Activated CD4-positive, alpha-beta T cell treated with anti-CD3 and anti-CD28 coated beads, Interleukin-2, amount 10 ng/mL, durations not matched to agents 7 days and 5 days (primary cell): ENCODE measurements at regions not wholly inside any gene's neighbourhood (a gene's known extent, or its start where the extent isn't known, plus 50 kb on each side); places are given as distances from the start of the nearest gene placed in this dataset.

ENCODE experiments used
- CTCF ChIA-PET: fragments of 350-600 bp; sonication (Branson Sonifier 250); formaldehyde crosslinking; loops from one replicate; lab custom pipeline; 2021; ENCODE audit warnings: antibody characterized with exemption; lab: Charles Lee
- POLR2A ChIA-PET: fragments of 350-600 bp; sonication (Branson Sonifier 250); formaldehyde crosslinking; loops from one replicate; lab custom pipeline; 2021; ENCODE audit warnings: antibody characterized with exemption; lab: Charles Lee
- DNase-seq: peaks from one replicate; pipeline ENCODE4 v3.0.0-alpha.2; 2020
- H3K27ac Mint-ChIP-seq: one replicate; pipeline ENCODE4 v1.8.0; 2021; ENCODE audit warnings: mild to moderate bottlenecking, moderate library complexity, mixed read lengths
- H3K27me3 Mint-ChIP-seq: one replicate; pipeline ENCODE4 v1.8.0; 2021; ENCODE audit warnings: mixed read lengths
- H3K36me3 Mint-ChIP-seq: one replicate; pipeline ENCODE4 v1.8.0; 2021; ENCODE audit warnings: low read depth, mixed read lengths
- H3K4me1 Mint-ChIP-seq: one replicate; pipeline ENCODE4 v1.8.0; 2021; ENCODE audit warnings: mixed read lengths
- H3K4me3 Mint-ChIP-seq: one replicate; pipeline ENCODE4 v1.8.0; 2021; ENCODE audit warnings: mild to moderate bottlenecking, moderate library complexity, mixed read lengths
- H3K9me3 Mint-ChIP-seq: one replicate; pipeline ENCODE4 v1.8.0; 2021; ENCODE audit warnings: mixed read lengths

- POLR2A ChIA-PET = no interaction called here
- Mint-ChIP-seq H3K36me3 (no peaks in the 10 kb centered on the region), H3K9me3 (no peaks in the 10 kb centered on the region), H3K4me1 (no peaks in the 10 kb centered on the region), H3K27ac (no peak overlapping the region), H3K4me3 (no peak overlapping the region), H3K27me3 (peaks cover 2% of the 10 kb centered on the region)
- DNase-seq = no peak
- CTCF ChIA-PET = no interaction called here
Observed at GRCh38 chr16:87552072-87552718, 50.1 kb upstream of the JPH3 start.

- no peaks in the 10 kb centered on the region for H3K36me3 Mint-ChIP-seq
- DNase-seq = no peak
- ChIA-PET POLR2A (no interaction called here), CTCF (no interaction called here)
- H3K27ac Mint-ChIP-seq = no peak overlapping the region
- peaks cover 3% of the 10 kb centered on the region for H3K27me3 Mint-ChIP-seq
- no peaks in the 10 kb centered on the region for H3K4me1 Mint-ChIP-seq
- H3K9me3 Mint-ChIP-seq = peaks cover under 1% of the 10 kb centered on the region
- H3K4me3 Mint-ChIP-seq = no peak overlapping the region
Observed at GRCh38 chr16:87551487-87551886, 50.8 kb upstream of the JPH3 start.

- H3K36me3 Mint-ChIP-seq = no peaks in the 10 kb centered on the region
- H3K27ac Mint-ChIP-seq = no peak overlapping the region
- ChIA-PET CTCF (no interaction called here), POLR2A (no interaction called here)
- no peaks in the 10 kb centered on the region for H3K4me1 Mint-ChIP-seq
- H3K9me3 Mint-ChIP-seq = peaks cover 7% of the 10 kb centered on the region
- peaks cover 3% of the 10 kb centered on the region for H3K27me3 Mint-ChIP-seq
- peak; percentile 59 for DNase-seq
- H3K4me3 Mint-ChIP-seq = no peak overlapping the region
Observed at GRCh38 chr16:87550495-87550961, 51.8 kb upstream of the JPH3 start.

GRCh38 chr16:87549627-87550494 lies 52.4 kb upstream of the JPH3 start:
- no peak for DNase-seq
- POLR2A ChIA-PET = no interaction called here
- H3K36me3 Mint-ChIP-seq = no peaks in the 10 kb centered on the region
- no peak overlapping the region for H3K27ac Mint-ChIP-seq
- H3K9me3 Mint-ChIP-seq = peaks cover 7% of the 10 kb centered on the region
- H3K4me3 Mint-ChIP-seq = no peak overlapping the region
- H3K27me3 Mint-ChIP-seq = peaks cover 3% of the 10 kb centered on the region
- no peaks in the 10 kb centered on the region for H3K4me1 Mint-ChIP-seq
- CTCF ChIA-PET = no interaction called here

- ChIA-PET POLR2A (no interaction called here), CTCF (interaction anchor here (1.5 kb wide), 1 partner anchor 88 kb away, joined by 5 read pairs; no protein-coding TSS in a partner anchor)
- H3K27ac Mint-ChIP-seq = no peak overlapping the region
- peaks cover 7% of the 10 kb centered on the region for H3K9me3 Mint-ChIP-seq
- no peak for DNase-seq
- H3K4me1 Mint-ChIP-seq = peaks cover 8% of the 10 kb centered on the region
- no peak overlapping the region for H3K4me3 Mint-ChIP-seq
- H3K27me3 Mint-ChIP-seq = peaks cover 5% of the 10 kb centered on the region
- H3K36me3 Mint-ChIP-seq = no peaks in the 10 kb centered on the region
Observed at GRCh38 chr16:87548046-87548445, 54.3 kb upstream of the JPH3 start.

- POLR2A ChIA-PET = no interaction called here
- H3K4me1 Mint-ChIP-seq = peaks cover 8% of the 10 kb centered on the region
- DNase-seq = peak; percentile 23
- H3K27ac Mint-ChIP-seq = no peak overlapping the region
- H3K9me3 Mint-ChIP-seq = peaks cover 7% of the 10 kb centered on the region
- peaks cover 15% of the 10 kb centered on the region for H3K27me3 Mint-ChIP-seq
- H3K4me3 Mint-ChIP-seq = no peak overlapping the region
- CTCF ChIA-PET = interaction anchor here (1.0 kb wide), 1 partner anchor 159 kb away, joined by 3 read pairs; no protein-coding TSS in a partner anchor
- H3K36me3 Mint-ChIP-seq = no peaks in the 10 kb centered on the region
Observed at GRCh38 chr16:87543436-87544191, 50.8 kb upstream of the ZCCHC14 start.

- H3K27ac Mint-ChIP-seq = no peak overlapping the region
- H3K36me3 Mint-ChIP-seq = no peaks in the 10 kb centered on the region
- ChIA-PET POLR2A (no interaction called here), CTCF (interaction anchor here (1.0 kb wide), 1 partner anchor 160 kb away, joined by 3 read pairs; no protein-coding TSS in a partner anchor)
- no peak for DNase-seq
- H3K4me1 Mint-ChIP-seq = peaks cover 8% of the 10 kb centered on the region
- no peak overlapping the region for H3K4me3 Mint-ChIP-seq
- peaks cover 7% of the 10 kb centered on the region for H3K9me3 Mint-ChIP-seq
- H3K27me3 Mint-ChIP-seq = peaks cover 20% of the 10 kb centered on the region
Observed at GRCh38 chr16:87542531-87543102, 49.8 kb upstream of the ZCCHC14 start.
